ENCODE measurements at regions not wholly inside any gene's neighbourhood (a gene's known extent, or its start where the extent isn't known, plus 50 kb on each side); places are given as distances from the start of the nearest gene placed in this dataset.

DNA sequence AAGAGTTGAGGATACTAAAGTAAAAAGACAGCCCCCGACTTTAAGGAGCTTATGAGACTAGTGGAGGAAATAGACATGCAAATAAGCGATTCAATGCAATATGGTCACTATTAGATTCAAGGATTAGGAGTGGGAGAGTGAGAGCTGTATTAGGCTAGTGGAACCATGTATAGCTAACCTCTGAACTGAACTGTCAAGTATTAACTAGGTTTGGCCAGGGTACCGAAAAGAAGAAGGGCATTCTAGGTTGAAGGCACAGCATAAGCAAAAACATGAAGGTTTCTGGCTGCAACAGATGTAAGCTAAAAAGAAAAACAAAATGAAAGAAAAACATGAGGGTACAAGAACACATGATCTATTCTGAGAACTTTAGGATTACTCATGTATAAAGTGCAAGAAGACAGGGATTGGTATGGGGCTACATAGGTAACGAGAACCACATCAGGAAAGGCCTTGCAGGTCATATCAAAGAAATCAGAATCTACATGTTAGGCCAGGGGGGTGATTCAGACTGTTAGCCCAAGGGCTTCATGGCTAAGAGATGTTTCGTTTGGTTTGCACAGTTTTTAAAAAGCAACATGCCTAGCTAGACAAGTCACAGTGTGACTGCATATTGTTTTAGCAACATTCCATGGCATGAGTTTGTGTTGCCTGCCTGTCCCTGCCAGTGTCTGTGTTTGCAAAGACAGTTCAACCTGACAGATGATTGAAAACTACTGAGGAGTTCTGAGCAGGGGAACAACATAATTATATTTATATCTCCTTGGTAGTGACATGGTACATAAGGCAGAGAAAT is 54.4 kb upstream of the HAO2 start:
- Mint-ChIP-seq H3K9me3 (no peaks in the 10 kb centered on the region), H3K27ac (no peak overlapping the region)

DNA sequence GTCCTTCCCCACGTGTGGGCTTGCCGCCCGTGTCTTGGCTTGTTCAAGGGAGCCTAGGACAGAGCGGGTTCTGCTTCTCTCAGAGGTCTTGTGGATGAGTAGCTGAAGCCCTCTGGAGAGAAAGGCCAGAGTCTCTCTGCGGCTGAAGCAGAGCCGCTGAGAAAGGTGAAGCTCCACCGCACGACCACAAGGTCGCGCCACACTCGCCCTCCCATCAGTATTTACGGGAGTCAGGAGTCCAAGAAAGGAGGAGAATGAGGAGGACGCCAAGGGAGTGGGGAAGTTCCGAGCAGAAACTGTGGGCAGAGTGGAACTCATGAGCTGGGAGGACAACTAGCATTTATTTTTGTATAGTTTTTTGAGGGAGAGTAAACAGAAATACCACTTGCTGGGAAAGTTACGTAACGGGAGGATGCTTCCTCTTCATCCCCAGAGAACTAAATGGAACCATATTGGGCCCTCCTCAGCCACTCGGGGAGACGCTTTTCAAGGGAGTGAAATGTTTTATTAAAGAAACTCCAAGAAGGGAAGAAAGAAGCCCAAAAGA is 51.6 kb upstream of the HAO2 start:
- no peaks in the 10 kb centered on the region for H3K9me3 Mint-ChIP-seq
- TF ChIP-seq, protein P1, sequence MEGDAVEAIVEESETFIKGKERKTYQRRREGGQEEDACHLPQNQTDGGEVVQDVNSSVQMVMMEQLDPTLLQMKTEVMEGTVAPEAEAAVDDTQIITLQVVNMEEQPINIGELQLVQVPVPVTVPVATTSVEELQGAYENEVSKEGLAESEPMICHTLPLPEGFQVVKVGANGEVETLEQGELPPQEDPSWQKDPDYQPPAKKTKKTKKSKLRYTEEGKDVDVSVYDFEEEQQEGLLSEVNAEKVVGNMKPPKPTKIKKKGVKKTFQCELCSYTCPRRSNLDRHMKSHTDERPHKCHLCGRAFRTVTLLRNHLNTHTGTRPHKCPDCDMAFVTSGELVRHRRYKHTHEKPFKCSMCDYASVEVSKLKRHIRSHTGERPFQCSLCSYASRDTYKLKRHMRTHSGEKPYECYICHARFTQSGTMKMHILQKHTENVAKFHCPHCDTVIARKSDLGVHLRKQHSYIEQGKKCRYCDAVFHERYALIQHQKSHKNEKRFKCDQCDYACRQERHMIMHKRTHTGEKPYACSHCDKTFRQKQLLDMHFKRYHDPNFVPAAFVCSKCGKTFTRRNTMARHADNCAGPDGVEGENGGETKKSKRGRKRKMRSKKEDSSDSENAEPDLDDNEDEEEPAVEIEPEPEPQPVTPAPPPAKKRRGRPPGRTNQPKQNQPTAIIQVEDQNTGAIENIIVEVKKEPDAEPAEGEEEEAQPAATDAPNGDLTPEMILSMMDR (conservative IDR thresholded peaks at IDR 0.05), result peak; percentile 31
- H3K4me3 Mint-ChIP-seq, result no peak overlapping the region
- H3K4me1 Mint-ChIP-seq (ENCODE audit: unreplicated experiment), result peaks cover 5% of the 10 kb centered on the region
- H3K27ac Mint-ChIP-seq, result no peak overlapping the region
- H3K36me3 Mint-ChIP-seq, result no peaks in the 10 kb centered on the region
- no peaks in the 10 kb centered on the region for H3K27me3 Mint-ChIP-seq
- no peak for DNase-seq (ENCODE audit: extremely low spot score, unreplicated experiment)

More for the DNA sequence above, 54.4 kb upstream of the HAO2 start:
- no peak overlapping the region for H3K4me3 Mint-ChIP-seq
- H3K4me1 Mint-ChIP-seq (ENCODE audit: unreplicated experiment), result no peaks in the 10 kb centered on the region
- no peak for DNase-seq (ENCODE audit: extremely low spot score, unreplicated experiment)
- H3K36me3 Mint-ChIP-seq, result no peaks in the 10 kb centered on the region
- TF ChIP-seq, protein P1 (conservative IDR thresholded peaks at IDR 0.05), result no peak
- peaks cover 4% of the 10 kb centered on the region for H3K27me3 Mint-ChIP-seq

- H3K36me3 Mint-ChIP-seq, result no peaks in the 10 kb centered on the region
- TF ChIP-seq, protein P1 (conservative IDR thresholded peaks at IDR 0.05), result no peak
- no peaks in the 10 kb centered on the region for H3K27me3 Mint-ChIP-seq
- H3K4me1 Mint-ChIP-seq (ENCODE audit: unreplicated experiment), result peaks cover 5% of the 10 kb centered on the region
- no peaks in the 10 kb centered on the region for H3K9me3 Mint-ChIP-seq
- H3K4me3 Mint-ChIP-seq, result no peak overlapping the region
- H3K27ac Mint-ChIP-seq, result no peak overlapping the region
- no peak for DNase-seq (ENCODE audit: extremely low spot score, unreplicated experiment)
These were observed 49.9 kb upstream of the HAO2 start for GRCh38 chr1:119318466-119319309.

Data from type B pancreatic cell (in vitro differentiated cells).